ENCODE measurements at regions not wholly inside any gene's neighbourhood (a gene's known extent, or its start where the extent isn't known, plus 50 kb on each side); places are given as distances from the start of the nearest gene placed in this dataset.

GRCh38 chr2:20928617-20929016 lies 105.7 kb upstream of the LDAH start:
- TF ChIP-seq CTCF (IDR thresholded peaks at IDR 0.05; ENCODE audit: insufficient read depth, low read length) (no peak), POLR2AphosphoS5 (IDR thresholded peaks at IDR 0.05; ENCODE audit: low read depth) (no peak)

Data from HL-60 (cell line).